C4-2B (cell line): ENCODE measurements at regions not wholly inside any gene's neighbourhood (a gene's known extent, or its start where the extent isn't known, plus 50 kb on each side); places are given as distances from the start of the nearest gene placed in this dataset.

Experiments used
- H3K27ac ChIP-seq: fragments of 450-650 bp; 2 replicates; pipeline ENCODE4 v1.5.1; 2017
- CTCF ChIP-seq: fragments of 450-650 bp; conservative IDR thresholded peaks from 2 replicates; pipeline ENCODE4 v1.5.1; 2017; ENCODE audit warnings: mild to moderate bottlenecking
- ZFX ChIP-seq: fragments of 450-650 bp; IDR thresholded peaks from 2 replicates; pipeline ENCODE4 v1.6.1; 2017

GRCh38 chr14:50007123-50007903 lies 109.1 kb downstream of the VCPKMT start:
- no peak overlapping the region for H3K27ac ChIP-seq
- TF ChIP-seq ZFX (no peak), CTCF (no peak)

DNA sequence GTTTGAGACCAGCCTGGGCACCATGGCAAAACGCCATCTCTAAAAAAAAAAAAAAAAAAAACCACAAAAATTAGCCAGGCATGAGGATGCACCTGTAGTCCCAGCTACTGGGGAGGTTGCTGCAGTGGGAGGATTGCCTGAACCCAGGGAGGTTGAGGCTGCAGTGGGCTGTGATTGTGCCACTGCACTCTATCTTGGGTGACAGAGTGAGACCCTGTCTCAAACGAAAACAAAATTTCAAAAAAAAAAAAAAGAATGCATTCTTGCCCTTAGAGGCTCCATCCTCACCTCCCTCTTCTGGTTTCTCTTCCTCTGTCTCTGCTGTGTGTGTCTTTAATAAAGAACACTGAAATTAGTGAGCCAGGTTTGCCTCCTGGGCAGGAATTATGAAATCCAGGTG lies 107.8 kb downstream of the VCPKMT start:
- TF ChIP-seq CTCF, result no peak
- TF ChIP-seq ZFX, result no peak
- no peak overlapping the region for H3K27ac ChIP-seq

DNA sequence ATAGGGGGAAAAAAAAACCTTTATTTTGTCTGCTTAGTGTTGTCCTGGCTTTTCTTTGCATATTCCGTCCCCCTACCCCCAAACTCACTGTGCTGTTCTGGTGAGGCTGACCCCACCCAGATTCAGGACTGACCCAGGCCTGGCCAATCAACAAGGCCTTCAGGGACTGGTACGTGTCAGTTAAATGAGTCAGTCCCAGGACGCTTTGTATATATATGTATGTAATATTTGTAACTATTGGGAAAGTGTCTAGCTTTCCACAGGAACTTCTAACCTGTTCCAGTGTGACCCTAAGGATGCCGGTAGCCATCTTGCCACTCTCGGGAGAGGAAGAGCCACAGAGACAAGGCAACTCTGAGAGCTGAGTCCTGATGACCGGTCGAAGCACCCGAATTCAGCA lies 107.4 kb downstream of the VCPKMT start:
- H3K27ac ChIP-seq, result no peak overlapping the region
- TF ChIP-seq ZFX (no peak), CTCF (no peak)

- TF ChIP-seq CTCF (no peak), ZFX (no peak)
- H3K27ac ChIP-seq, result no peak overlapping the region
These were observed 105.6 kb downstream of the VCPKMT start for GRCh38 chr14:50010752-50011151.

- TF ChIP-seq ZFX (no peak), CTCF (no peak)
- H3K27ac ChIP-seq, result no peak overlapping the region
These were observed 105.1 kb downstream of the VCPKMT start for GRCh38 chr14:50011242-50011641.

DNA sequence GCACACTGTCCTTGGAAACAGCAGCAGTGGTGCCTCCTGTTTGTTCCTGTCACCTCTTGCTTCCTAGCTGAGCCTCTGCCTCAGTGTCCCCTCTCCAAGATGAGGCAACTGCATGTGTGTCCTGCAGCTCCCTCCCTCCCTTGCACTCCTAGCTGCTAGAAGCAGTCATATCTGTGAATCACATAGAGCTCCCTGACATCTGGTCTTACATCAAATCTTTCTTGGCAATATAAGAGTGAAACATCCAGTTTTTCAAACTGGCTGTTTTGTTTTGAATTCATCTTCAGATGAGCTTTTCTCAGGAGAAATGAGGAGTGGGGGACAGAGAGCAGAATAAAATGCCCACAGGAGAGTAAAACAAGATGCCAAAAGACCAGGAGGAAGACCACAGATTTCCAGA lies 103.7 kb downstream of the VCPKMT start:
- no peak overlapping the region for H3K27ac ChIP-seq
- TF ChIP-seq CTCF (no peak), ZFX (no peak)

- TF ChIP-seq CTCF (no peak), ZFX (no peak)
- no peak overlapping the region for H3K27ac ChIP-seq
These were observed 103.0 kb downstream of the VCPKMT start for GRCh38 chr14:50013198-50013918.
